Kidney (tissue), 13 donors: ENCODE measurements at regions not wholly inside any gene's neighbourhood (a gene's known extent, or its start where the extent isn't known, plus 50 kb on each side); places are given as distances from the start of the nearest gene placed in this dataset.

Source experiments
- DNase-seq, 5 donors: peaks; one replicate each; pipeline ENCODE4 v3.0.0-alpha.2; 2013 to 2020
- FAIRE-seq: peaks from 2 replicates; lab custom pipeline; 2012; peaks lifted over from hg19 to GRCh38; lab: Jason Lieb, UNC
- H3K27ac ChIP-seq, 2 donors: one replicate each; pipeline ENCODE4 v1.7.0; 2013; ENCODE audit warnings: low read depth in 2 of 2, low read length in 2 of 2, inconsistent platforms in 1 of 2
- H3K27me3 ChIP-seq: one replicate; pipeline ENCODE4 v1.7.1; 2013; ENCODE audit warnings: low read length, inconsistent platforms; ENCODE audit not compliant: control insufficient read depth, insufficient read depth
- H3K36me3 ChIP-seq, 3 donors: one replicate each; pipeline versions ENCODE4 v1.7.0 to v1.7.1; 2013; ENCODE audit warnings: low read length in 3 of 3, control low read depth in 1 of 3, inconsistent platforms in 1 of 3; ENCODE audit not compliant: insufficient read depth in 3 of 3, control insufficient read depth in 2 of 3
- H3K4me1 ChIP-seq, 3 donors: one replicate each; pipeline versions ENCODE4 v1.7.0 to v1.7.1; 2013; ENCODE audit warnings: low read length in 3 of 3, inconsistent platforms in 1 of 3, low read depth in 1 of 3; ENCODE audit not compliant: control insufficient read depth in 2 of 3, insufficient read depth in 2 of 3
- H3K4me3 ChIP-seq, 3 donors: one replicate each; pipeline versions ENCODE4 v1.7.0 to v1.8.1; 2013; ENCODE audit warnings: low read length in 3 of 3, control low read depth in 1 of 3, inconsistent platforms in 1 of 3
- H3K9ac ChIP-seq, 3 donors: one replicate each; pipeline versions ENCODE4 v1.7.0 to v1.7.1; 2013; ENCODE audit warnings: low read length in 3 of 3, control low read depth in 1 of 3, inconsistent platforms in 1 of 3
- H3K9me3 ChIP-seq, 3 donors: one replicate each; pipeline versions ENCODE4 v1.7.0 to v1.7.1; 2013; ENCODE audit warnings: low read length in 3 of 3, control low read depth in 1 of 3, inconsistent platforms in 1 of 3; ENCODE audit not compliant: control insufficient read depth in 2 of 3, insufficient read depth in 1 of 3
- intact Hi-C: fragments of 100-400 bp; cut with DNase I; formaldehyde crosslinking; loops from one replicate; pipeline ENCODE4 v1.11.1; 2022
- TF ChIP-seq, protein P1 (sequence below): IDR thresholded peaks from 3 replicates; pipeline ENCODE4 v1.5.1; 2012; ENCODE audit warnings: mild to moderate bottlenecking, moderate library complexity, borderline replicate concordance; ENCODE audit not compliant: insufficient read depth; ENCODE audit errors: extremely low read depth
- donor health status: control.
- donor health status: control.
- donor health status: control.
- donor health status: control.
- donor health status: control.
- donor health status: DM: yes; HTN: yes; CAD: no.
- donor health status: Normal renal cell carcinoma (clear cell type).

DNA sequence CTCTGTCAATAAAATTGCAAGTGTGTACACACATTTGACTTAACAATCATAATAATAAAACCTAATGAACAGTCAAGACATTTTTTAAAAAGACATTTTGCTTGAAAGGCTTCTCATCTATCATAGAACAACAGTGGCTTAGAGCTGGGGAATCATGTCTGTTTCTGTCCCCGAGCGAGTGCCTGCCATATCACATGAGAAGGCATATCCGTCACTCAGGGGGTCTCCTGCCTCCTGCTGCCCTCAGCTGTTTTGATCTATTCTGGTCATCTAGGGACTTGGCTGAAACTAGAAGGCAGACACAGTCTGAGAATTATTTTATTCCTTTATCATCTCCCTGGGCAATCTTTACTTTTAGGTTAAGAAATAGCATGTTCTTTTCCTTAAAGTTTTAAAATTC lies 278.7 kb upstream of the KLF6 start:
- Histone ChIP-seq H3K27ac (no peak overlapping the region), H3K4me1 (peaks cover 0 to 4% (median 0%) of the 10 kb centered on the region in 3 donors), H3K36me3 (no peaks in the 10 kb centered on the region), H3K9me3 (no peaks in the 10 kb centered on the region), H3K4me3 (no peak overlapping the region), H3K27me3 (no peaks in the 10 kb centered on the region), H3K9ac (no peak overlapping the region)
- TF ChIP-seq, protein P1, sequence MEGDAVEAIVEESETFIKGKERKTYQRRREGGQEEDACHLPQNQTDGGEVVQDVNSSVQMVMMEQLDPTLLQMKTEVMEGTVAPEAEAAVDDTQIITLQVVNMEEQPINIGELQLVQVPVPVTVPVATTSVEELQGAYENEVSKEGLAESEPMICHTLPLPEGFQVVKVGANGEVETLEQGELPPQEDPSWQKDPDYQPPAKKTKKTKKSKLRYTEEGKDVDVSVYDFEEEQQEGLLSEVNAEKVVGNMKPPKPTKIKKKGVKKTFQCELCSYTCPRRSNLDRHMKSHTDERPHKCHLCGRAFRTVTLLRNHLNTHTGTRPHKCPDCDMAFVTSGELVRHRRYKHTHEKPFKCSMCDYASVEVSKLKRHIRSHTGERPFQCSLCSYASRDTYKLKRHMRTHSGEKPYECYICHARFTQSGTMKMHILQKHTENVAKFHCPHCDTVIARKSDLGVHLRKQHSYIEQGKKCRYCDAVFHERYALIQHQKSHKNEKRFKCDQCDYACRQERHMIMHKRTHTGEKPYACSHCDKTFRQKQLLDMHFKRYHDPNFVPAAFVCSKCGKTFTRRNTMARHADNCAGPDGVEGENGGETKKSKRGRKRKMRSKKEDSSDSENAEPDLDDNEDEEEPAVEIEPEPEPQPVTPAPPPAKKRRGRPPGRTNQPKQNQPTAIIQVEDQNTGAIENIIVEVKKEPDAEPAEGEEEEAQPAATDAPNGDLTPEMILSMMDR = no peak
- DNase-seq (no peak), FAIRE-seq (no peak)
- intact Hi-C loops = no loop called here

DNA sequence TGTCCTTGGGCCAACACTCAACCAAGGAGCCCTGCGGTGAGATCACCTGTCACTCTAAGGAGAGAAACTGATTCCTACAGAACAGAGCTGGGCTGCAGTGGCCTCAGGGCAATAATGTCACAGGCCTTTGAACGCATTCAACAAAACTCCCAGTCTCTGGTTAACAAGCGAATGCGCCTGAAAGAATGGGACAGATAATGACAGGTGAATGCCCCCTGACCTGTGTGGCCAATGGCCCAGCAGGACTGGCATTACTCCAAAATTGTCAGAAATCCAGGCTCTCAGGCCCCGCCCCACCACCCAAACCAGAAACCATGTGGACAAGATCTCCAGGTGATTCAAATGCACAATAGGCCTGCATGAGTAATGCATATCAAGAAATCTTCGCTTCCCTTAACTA lies 277.7 kb upstream of the KLF6 start:
- no peak for FAIRE-seq
- no peaks in the 10 kb centered on the region for H3K36me3 ChIP-seq
- TF ChIP-seq, protein P1 = no peak
- intact Hi-C loops = no loop called here
- H3K27ac ChIP-seq = peak overlapping the region in 1 of 2 donors; percentile 28
- DNase-seq = no peak
- no peak overlapping the region for H3K9ac ChIP-seq
- no peak overlapping the region for H3K4me3 ChIP-seq
- peaks cover 0 to 4% (median 0%) of the 10 kb centered on the region in 3 donors for H3K4me1 ChIP-seq
- no peaks in the 10 kb centered on the region for H3K27me3 ChIP-seq
- no peaks in the 10 kb centered on the region for H3K9me3 ChIP-seq

DNA sequence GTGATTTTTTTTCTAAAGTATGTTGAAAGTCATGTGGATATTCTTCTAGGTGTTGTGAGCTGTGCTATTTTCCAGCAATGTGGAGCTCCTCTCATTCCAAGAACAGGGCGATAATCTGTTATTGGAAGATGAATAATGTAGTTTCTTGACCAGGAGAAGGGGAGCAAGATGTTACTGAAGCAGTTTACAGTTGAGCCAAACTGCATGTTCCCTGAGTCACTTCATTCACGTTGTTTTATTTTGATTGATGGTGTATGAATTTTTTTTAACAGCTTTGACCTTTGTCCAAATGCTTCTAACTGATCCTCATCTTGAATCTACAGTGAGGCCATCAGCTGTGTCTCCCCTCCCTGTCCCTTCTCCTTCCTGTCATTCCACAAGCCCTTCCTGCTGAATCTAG lies 277.1 kb upstream of the KLF6 start:
- no peak overlapping the region for H3K9ac ChIP-seq
- no peak overlapping the region for H3K4me3 ChIP-seq
- no peak overlapping the region for H3K27ac ChIP-seq
- H3K4me1 ChIP-seq = peaks cover 0 to 4% (median 0%) of the 10 kb centered on the region in 3 donors
- no peak for FAIRE-seq
- H3K9me3 ChIP-seq = no peaks in the 10 kb centered on the region
- no peaks in the 10 kb centered on the region for H3K27me3 ChIP-seq
- intact Hi-C loops = no loop called here
- TF ChIP-seq, protein P1 = no peak
- no peak for DNase-seq
- H3K36me3 ChIP-seq = no peaks in the 10 kb centered on the region

DNA sequence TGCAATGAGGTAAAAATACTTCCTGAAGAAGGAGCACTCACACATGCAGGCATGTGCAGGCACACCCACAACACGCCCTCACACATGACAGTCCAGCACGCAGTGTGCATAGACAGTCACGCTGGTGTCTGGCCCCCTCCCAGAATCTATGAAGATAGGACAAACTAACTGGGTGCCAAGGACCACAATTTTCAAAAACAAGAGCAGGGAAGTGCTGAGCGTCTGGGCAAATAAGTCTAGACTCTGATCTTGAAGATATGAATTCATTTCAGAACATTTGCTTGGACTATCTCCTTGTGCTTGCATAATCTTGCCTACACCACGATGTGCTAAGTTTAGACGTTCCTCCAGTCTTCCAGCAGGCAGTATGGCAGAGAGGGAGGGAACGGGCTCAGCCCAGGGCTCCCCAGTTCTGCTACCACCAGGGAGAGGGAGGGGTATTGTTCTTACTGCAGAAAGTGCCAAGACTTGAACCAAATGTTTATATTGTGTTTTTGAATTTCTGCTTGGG lies 276.5 kb upstream of the KLF6 start:
- H3K4me1 ChIP-seq = peaks cover 0 to 4% (median 0%) of the 10 kb centered on the region in 3 donors
- H3K27ac ChIP-seq = no peak overlapping the region
- TF ChIP-seq, protein P1 = no peak
- no peak for FAIRE-seq
- no peaks in the 10 kb centered on the region for H3K9me3 ChIP-seq
- H3K27me3 ChIP-seq = no peaks in the 10 kb centered on the region
- H3K4me3 ChIP-seq = no peak overlapping the region
- DNase-seq = no peak
- H3K36me3 ChIP-seq = no peaks in the 10 kb centered on the region
- H3K9ac ChIP-seq = no peak overlapping the region
- intact Hi-C loops = no loop called here
